ENCODE measurements at regions not wholly inside any gene's neighbourhood (a gene's known extent, or its start where the extent isn't known, plus 50 kb on each side); places are given as distances from the start of the nearest gene placed in this dataset.
"Not testable (repeated sequence)": the region's sequence is repeated elsewhere in the genome, so short reads cannot be mapped to it uniquely, and the experiment has no call there.

GRCh38 chr5:1997640-1998347 is 115.1 kb upstream of the IRX4 start:
- no peak for DNase-seq
- ATAC-seq: no peak
- intact Hi-C loops (cut with micrococcal nuclease): no loop called here

- intact Hi-C loops (cut with micrococcal nuclease): no loop called here
- DNase-seq (no peak), ATAC-seq (no peak)
These were observed 112.8 kb upstream of the IRX4 start for GRCh38 chr5:1995491-1995890.

GRCh38 chr5:1987471-1987870 is 104.7 kb upstream of the IRX4 start:
- ATAC-seq (no peak), DNase-seq (no peak)
- intact Hi-C loops (cut with micrococcal nuclease): no loop called here

DNA sequence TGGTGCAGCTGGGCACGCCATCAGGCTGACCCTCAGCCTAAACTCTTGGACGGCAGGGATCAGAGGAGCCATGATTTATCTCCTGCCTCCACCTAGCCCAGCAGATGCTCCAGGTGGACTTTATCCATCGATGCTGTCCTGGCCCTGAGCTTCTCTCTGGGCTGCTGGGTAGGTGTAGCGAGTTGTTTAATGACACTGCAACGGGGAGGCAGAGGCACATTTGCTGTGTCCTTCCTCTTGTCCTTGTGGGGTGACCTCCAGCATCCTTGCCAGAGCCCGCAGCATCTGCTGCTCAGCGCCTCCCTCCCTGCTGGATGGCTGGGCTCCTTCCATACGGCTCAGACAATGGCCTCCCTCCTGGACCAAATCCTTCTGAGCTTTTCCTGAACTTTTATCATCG is 103.1 kb upstream of the IRX4 start:
- DNase-seq (no peak), ATAC-seq (no peak)
- intact Hi-C loops (cut with micrococcal nuclease): no loop called here

DNA sequence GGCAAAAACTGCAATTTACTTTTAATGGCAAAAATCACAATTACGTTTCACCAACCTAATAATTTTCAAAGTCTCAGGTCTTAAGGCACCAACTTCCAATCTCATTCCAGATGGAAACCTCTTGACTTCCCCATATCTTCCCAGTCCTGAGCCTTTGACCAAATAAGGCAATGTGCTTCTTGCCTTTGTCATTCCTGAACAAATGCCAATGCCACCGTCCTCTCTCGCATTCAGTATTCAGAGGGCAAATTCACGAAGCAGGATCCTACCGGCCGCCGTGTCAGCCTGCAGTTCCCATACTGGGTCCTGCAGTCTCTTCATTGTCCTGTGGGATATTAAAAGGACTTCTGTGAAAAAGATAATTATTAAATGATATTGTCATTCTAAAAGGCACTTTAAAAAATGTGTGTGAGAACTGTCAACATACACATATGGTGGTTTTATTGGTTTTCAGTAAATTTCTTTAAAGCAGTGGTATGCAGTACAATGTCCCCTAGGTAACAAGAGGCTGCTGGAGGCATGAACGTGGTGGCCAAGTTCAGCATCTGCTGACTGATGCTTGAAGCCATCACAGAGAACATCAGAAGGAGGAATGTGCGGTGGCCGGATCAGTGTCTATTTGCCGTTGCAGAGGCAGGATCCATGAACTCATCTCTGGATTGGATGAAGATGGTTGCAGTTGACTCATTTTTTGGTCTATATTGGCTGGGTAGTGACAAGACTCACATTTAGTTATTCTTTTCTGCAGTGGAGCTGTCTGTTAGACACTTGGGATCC is 101.4 kb upstream of the IRX4 start:
- DNase-seq (no peak), ATAC-seq (no peak)
- intact Hi-C loops (cut with micrococcal nuclease): no loop called here

- DNase-seq (no peak), ATAC-seq (no peak)
- intact Hi-C loops (cut with micrococcal nuclease): no loop called here
These were observed 100.7 kb upstream of the IRX4 start for GRCh38 chr5:1983401-1983800.

GRCh38 chr5:1982561-1982960 is 99.8 kb upstream of the IRX4 start:
- ATAC-seq; intact Hi-C loops (cut with micrococcal nuclease); DNase-seq: not testable (repeated sequence)

DNA sequence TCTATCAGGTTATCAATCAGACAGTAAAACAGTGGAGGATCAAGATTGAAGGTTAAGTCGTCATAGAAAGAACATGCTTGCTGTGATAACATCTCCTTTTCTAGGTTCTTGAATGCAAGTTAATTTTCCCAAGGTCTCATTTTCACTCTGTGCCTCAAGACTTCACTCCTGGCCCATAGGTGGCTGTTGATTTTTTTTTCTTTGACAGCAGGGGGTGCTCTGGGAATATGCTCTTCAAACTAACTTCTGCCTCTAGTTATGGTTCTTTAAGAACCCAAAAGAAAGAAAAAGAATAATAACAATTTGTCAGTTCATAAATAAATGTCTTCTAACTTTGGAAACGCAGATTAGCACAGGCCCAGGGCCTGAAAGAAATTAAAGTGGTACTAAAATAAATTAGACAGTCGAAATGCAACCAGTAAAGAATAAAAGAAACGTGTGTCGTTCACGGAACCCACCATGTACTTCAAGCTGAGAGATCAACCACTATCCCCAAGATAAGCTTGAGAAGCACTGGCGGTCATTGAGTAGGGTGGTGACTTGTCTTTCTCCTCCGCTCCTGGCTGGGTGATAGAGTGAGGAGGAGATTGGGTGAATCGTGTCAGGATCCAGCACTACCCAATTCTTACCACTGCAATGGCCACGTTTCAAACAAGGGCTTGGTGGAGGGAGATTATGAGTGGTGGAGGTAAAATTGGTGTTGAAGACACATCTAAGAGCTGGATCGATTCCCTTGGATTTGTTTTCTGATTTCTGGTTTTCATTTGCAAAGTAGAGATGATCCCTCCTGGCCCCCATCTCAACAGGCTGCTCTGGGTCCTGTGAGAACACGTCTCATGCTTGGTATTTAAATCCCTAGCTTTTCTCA is 93.4 kb upstream of the IRX4 start:
- ATAC-seq (peak; percentile 49), DNase-seq (no peak)
- intact Hi-C loops (cut with micrococcal nuclease): no loop called here

DNA sequence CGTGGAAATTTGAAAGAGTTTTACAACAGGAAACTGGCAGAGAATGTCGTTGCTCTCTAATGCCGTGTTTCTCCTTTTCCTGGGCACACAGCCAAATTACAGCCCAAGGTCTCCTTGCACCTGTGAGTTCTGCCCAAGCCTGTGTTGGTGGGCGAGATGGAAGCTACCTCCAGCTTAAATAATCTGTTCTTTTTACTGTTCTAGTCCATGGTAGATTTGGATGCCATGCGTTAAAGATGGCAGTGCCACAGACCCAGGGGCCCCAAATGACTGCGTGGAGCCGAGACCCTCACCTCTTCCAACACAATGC is 92.6 kb upstream of the IRX4 start:
- ATAC-seq: no peak
- intact Hi-C loops (cut with micrococcal nuclease): no loop called here
- DNase-seq: no peak

DNA sequence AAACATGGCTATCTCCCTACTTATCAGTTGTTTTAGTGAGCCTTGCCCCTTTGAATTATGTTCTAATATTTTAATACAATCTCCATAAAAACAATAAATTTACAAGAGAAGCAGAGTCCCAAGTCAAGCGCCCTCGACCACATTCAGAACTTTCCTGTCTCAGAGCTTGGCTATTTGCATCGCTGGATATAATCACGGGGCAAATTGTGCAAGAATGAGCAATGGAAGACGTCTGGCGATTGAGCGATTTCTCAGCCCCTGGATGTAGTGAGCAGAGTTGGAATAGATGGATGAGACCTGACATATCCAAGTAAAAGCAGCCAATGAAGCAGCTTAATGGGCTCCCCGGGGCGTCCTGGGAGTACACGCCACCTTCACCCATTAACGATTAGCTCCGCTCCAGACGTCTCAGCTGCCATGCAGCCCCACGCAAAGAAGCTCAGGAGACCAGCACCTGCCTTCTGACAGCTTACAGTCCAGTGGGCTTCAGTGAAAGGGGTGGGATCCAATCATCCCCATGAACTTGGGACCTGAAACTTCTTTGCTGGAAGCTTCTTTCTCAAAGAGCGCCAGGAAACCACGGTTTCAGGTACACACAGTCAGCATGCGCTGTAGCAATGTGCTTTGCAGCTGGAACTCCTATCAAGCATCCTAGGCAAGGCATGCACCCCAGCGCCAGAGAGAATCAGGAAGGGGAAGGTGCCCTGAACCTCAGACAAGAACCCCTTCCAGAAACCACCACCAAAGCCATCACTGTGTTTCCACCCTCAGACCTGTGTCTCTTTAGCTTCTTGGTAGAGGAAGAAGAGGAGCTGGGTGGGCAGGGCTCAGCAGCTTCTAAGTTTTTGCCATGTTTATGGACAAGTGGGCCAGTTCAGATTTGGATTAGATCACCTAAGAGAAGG is 92.0 kb upstream of the IRX4 start:
- ATAC-seq (no peak), DNase-seq (no peak)
- intact Hi-C loops (cut with micrococcal nuclease): no loop called here

- DNase-seq (no peak), ATAC-seq (no peak)
- intact Hi-C loops (cut with micrococcal nuclease): no loop called here
These were observed 91.4 kb upstream of the IRX4 start for GRCh38 chr5:1974081-1974480.

DNA sequence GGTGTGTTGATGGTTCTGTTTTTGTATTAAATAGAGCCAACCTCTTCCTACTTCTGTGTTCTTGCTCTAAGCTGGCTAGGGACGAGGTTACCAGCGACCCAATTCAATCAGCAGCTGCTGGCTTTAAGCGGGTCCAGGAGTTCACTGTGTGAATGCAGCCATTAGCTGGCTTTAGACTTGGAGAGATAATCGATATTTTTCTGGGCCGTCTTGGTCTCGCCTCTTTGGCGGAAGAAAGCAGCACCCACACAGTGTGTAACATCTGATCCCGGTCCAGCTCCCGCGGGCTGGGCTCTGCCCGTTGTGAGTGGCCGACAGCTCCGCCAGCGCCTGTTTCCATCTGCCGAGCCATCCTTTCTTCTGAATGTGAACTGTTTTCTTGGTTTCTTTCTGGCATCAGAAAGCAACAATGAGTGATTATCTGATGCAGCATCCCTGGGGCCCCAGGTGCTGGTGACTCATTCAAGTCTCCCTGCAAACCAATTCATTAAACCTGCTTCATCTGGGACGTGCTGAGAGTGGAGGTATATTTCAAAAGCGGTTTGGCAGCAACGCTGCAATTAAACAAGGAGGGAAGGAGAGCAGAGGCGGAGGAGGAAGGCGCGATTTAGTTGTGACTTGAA is 90.8 kb upstream of the IRX4 start:
- DNase-seq (no peak), ATAC-seq (no peak)
- intact Hi-C loops (cut with micrococcal nuclease): no loop called here

DNA sequence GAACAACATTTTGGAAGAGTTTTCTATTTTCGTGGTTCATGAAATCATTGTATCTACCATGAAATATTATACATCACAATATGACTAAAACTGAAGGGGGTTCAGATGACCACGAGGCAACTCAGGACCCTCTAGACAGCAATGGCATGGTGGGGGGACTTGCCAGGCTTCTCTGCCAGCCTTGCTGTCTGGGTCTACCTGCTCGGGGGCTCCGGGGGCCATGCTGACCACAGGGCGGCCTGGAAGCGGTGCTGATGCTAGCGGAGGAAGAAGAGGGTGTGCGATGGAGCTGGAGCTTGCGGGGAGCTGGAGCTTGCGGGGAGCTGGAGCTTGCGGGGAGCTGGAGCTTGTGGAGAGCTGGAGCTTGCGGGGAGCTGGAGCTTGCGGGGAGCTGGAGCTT is 89.2 kb upstream of the IRX4 start:
- ATAC-seq (no peak), DNase-seq (no peak)
- intact Hi-C loops (cut with micrococcal nuclease): no loop called here

DNA sequence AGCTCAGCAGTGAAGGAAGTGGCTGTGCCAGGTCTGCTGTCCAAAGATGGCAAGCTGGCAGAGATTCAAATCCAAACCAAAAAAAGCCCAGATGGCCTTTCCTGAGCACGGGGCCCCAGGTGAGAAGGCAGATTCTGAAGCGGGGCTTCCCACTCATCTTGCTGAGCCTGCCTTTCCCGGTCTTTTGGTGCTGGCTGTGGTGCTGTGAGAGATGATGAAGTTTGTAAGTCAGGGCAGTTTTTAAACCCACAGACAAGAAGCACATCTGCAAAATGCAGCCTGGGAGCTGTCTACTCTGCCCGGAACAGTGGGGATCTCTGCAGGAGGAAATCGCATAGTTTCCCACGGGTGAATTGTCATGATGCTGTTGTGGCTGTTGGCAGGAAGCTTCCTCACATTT is 85.0 kb upstream of the IRX4 start:
- intact Hi-C loops (cut with micrococcal nuclease): no loop called here
- no peak for DNase-seq
- ATAC-seq: no peak

DNA sequence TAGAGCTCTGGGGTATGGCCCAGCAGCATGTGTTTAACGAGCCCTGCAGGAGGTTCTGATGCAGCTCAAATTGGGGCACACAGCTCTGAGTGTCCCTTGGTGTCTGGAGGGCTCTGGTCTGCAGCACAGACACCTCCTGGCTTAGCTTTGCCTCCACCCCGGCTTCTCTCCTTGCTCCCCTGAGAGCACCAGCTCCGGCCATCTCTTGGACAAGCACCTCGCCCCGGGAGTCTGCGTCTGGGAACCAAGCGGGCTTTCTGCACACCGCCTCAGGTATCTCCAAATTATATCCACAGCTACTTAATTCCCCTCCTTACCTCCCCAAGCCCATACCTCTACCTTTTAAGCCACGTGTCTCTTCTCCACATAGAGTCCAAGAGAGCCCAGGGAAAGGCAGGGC is 83.7 kb upstream of the IRX4 start:
- no peak for ATAC-seq
- DNase-seq: no peak
- intact Hi-C loops (cut with micrococcal nuclease): no loop called here

GRCh38 chr5:1965925-1966324 is 83.2 kb upstream of the IRX4 start:
- intact Hi-C loops (cut with micrococcal nuclease): no loop called here
- ATAC-seq (no peak), DNase-seq (no peak)

GRCh38 chr5:1963941-1964451 is 81.3 kb upstream of the IRX4 start:
- DNase-seq: no peak
- no peak for ATAC-seq
- intact Hi-C loops (cut with micrococcal nuclease): no loop called here

DNA sequence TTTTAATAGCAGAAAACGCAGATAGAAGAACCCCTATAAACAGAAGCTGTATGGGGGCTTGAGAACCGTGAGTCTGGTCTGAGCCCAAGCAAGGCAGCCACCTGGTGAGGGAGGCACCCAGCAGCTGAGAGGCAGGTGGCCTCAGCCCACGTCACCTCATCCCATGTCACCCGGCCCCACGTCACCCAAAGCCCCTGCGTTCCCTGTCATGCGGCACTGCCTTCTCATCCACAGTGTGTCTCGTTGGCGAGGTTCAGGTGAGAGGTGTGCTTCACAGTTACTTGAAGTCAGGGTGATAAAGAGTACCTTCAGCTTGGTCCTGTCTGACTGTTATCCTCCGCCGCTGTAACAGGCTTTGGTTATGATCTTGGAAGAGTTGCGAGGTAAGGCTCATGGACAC is 80.6 kb upstream of the IRX4 start:
- no peak for DNase-seq
- no peak for ATAC-seq
- intact Hi-C loops (cut with micrococcal nuclease): no loop called here
